ENCODE measurements at regions not wholly inside any gene's neighbourhood (a gene's known extent, or its start where the extent isn't known, plus 50 kb on each side); places are given as distances from the start of the nearest gene placed in this dataset.

DNA sequence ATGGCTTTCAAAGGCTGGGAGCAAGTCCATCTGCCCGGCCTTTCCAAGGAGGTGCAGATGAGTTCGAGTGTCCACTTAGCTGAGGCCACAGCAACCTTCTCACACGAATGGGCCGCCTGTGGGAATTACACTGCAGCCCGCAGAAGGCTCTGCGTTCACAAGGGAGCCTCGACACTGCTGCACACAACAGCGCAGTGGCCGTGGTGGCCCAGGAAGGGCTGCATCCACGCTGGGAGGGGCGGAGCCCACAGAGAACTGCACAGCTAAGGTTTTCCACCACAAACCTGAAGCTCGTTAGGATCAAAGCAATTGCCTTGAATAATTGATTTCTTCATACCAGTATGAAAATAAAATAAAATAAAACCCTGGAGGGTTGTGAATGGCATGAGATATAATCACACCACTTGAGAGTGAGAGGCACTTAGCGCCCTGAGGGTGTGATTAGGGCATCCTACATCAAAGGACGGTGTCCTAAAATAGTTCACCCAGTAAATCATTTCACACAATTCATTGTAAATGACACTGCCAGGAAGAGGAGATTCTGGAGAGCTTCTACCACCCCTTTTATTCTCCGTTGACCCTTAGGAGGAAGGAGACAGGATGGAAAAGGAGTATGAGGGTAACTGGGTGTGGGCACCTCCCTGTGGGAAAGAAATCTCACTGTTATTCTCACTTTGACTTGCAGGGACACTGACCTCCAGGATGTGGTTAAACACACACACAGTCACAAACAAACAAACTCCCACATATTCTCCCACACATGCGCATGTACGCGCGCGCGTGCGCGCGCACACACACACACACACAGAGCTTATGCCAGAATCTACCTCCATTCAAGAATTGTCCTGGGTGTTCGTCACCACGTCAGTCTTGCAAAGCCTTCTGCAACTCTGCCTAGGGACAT lies 256.6 kb upstream of the ID2 start:
- TF ChIP-seq, protein P1, sequence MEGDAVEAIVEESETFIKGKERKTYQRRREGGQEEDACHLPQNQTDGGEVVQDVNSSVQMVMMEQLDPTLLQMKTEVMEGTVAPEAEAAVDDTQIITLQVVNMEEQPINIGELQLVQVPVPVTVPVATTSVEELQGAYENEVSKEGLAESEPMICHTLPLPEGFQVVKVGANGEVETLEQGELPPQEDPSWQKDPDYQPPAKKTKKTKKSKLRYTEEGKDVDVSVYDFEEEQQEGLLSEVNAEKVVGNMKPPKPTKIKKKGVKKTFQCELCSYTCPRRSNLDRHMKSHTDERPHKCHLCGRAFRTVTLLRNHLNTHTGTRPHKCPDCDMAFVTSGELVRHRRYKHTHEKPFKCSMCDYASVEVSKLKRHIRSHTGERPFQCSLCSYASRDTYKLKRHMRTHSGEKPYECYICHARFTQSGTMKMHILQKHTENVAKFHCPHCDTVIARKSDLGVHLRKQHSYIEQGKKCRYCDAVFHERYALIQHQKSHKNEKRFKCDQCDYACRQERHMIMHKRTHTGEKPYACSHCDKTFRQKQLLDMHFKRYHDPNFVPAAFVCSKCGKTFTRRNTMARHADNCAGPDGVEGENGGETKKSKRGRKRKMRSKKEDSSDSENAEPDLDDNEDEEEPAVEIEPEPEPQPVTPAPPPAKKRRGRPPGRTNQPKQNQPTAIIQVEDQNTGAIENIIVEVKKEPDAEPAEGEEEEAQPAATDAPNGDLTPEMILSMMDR (conservative IDR thresholded peaks at IDR 0.05; ENCODE audit: low read depth, low read length) = no peak
- no peak overlapping the region for H3K4me3 ChIP-seq (ENCODE audit: low read depth, low read length)
- no peak for DNase-seq (ENCODE audit: low read depth)

DNA sequence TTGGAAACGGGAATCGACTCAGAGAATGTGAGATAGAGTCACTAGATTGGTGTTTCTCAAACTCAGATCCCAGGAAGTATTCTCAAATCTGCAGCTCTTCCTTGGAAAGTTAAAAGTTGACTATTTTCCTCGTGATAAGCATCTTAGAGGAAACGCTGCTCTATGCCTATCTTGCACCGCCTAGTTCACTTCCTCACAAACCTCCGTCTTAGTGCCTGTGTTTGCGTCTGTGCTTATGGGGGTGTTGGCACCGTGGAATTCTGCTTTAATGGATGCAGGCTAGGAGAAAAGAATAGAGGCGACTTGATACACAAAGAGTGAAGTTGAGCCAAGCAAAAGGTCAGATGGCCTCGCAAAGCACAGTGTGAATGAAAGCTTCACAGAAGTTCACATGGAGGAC lies 255.3 kb upstream of the ID2 start:
- H3K4me3 ChIP-seq (ENCODE audit: low read depth, low read length) = no peak overlapping the region
- TF ChIP-seq, protein P1 (conservative IDR thresholded peaks at IDR 0.05; ENCODE audit: low read depth, low read length) = no peak
- DNase-seq (ENCODE audit: low read depth) = no peak

DNA sequence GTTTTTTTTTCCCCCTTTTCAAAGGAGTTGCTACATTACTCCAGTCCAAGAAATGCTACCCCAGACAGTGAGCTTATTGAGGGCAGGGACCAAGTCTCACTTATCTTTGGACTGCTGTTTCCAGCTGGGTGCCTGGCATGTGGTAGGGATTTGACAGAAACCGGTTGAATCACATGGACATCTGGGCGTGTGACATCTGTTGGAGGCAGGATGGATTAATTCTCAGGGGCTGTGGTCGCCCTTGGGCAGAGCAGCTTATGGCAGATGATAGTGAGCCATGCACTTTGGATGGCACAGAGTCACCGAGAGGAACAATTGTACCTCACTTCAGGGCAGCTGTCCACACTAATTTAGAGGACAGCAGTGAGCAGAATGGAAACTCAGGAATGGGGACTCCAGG lies 254.6 kb upstream of the ID2 start:
- DNase-seq (ENCODE audit: low read depth) = no peak
- TF ChIP-seq, protein P1 (conservative IDR thresholded peaks at IDR 0.05; ENCODE audit: low read depth, low read length) = no peak
- H3K4me3 ChIP-seq (ENCODE audit: low read depth, low read length) = no peak overlapping the region

DNA sequence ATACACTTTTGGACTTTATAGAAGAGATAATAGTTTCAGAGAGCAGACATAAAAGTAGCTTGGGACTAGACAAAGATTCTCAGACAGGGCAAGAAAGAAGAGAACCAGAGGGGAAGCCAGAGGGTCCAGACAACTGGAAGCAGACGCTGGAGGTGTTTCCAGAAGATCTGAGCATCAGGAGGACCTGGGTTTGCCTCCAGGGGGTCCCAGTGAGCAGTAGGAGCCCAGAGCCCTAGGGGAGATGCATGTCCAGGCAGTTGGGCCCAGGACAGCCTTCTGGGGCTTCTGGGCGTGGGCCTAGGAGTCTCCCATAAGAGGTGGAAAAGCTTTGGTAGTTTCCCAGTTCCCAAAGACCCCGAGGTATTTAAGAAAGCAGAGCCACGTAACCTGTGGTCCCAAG lies 251.2 kb upstream of the ID2 start:
- TF ChIP-seq, protein P1 (conservative IDR thresholded peaks at IDR 0.05; ENCODE audit: low read depth, low read length) = no peak
- H3K4me3 ChIP-seq (ENCODE audit: low read depth, low read length) = no peak overlapping the region
- no peak for DNase-seq (ENCODE audit: low read depth)

DNA sequence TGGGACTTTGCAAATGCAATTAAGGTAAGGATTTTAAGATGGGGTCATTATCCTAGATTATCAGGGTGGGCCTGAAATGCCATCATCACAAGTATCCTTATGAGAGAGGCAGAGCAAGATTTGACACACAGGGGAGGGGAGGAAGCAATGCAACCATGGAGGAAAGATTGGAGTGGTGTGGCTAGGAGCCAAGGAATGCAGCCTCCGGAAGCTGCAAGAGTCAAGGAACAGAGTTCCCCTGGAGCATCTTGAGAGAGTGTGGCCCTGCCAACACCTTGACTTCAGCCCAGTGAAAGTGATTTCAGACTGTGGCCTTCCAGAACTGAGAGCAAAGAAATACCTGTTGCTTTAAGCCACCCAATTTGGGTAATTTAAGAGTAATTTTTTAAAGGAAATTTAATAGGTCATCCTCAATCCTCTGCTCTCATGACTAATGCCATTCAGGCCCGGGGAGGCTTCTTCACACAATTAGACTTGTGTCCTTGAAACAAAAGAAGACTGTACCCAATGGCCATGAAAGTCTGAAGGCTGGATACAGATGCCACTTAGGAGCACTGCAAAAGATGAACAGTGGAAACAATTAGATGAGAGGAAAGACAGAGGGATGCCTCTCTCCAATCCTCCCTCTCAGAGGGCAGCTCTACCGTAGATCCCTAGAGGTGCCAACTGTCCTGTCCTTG lies 250.3 kb upstream of the ID2 start:
- TF ChIP-seq, protein P1 (conservative IDR thresholded peaks at IDR 0.05; ENCODE audit: low read depth, low read length) = no peak
- DNase-seq (ENCODE audit: low read depth) = no peak
- H3K4me3 ChIP-seq (ENCODE audit: low read depth, low read length) = no peak overlapping the region

DNA sequence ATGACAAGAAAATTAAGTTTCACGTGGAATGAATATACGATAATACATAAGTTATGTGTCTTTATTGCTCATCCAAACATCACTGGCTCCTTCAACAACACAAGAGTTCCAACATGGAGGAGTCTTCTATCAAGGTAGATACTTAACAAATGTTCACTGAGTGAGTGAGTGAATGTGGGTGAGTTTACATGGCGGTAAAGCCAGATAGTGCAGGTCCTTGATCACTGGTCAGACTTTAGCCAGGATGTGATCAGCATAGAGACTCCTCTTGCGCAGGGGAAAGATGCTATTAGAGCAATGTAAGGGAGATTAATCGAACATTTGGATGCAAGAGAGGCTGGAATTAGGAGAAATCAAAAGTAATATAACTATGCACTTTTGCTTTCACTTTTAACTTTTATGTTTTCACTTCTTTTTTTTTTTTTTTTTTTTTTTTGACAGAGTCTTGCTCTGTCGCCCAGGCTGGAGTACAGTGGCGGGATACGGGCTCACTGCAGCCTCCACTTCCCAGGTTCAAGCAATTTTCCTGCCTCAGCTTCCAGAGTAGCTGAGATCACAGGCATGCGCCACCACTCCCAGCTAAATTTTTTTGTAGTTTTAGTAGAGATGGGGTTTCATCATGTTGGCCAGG lies 249.0 kb upstream of the ID2 start:
- H3K4me3 ChIP-seq (ENCODE audit: low read depth, low read length) = no peak overlapping the region
- no peak for DNase-seq (ENCODE audit: low read depth)
- TF ChIP-seq, protein P1 (conservative IDR thresholded peaks at IDR 0.05; ENCODE audit: low read depth, low read length) = no peak

Data from epithelial cell of proximal tubule (primary cell).